Activated B cell treated with CpG ODN at 0.5 μM for 24 hours (primary cell): ENCODE measurements at regions not wholly inside any gene's neighbourhood (a gene's known extent, or its start where the extent isn't known, plus 50 kb on each side); places are given as distances from the start of the nearest gene placed in this dataset.

Source experiments
- ATAC-seq: fragments of 200-7000 bp; cut with Tn5 transposase; one replicate; pipeline ENCODE4 v1.10.0; 2021; ENCODE audit warnings: low read depth, mild to moderate bottlenecking, moderate library complexity
- CTCF ChIA-PET: fragments of 350-600 bp; sonication (Branson Sonifier 250); formaldehyde crosslinking; loops from one replicate; lab custom pipeline; 2021; ENCODE audit warnings: antibody characterized with exemption; lab: Charles Lee
- POLR2A ChIA-PET: fragments of 350-600 bp; sonication (Branson Sonifier 250); formaldehyde crosslinking; loops from one replicate; lab custom pipeline; 2021; ENCODE audit warnings: antibody characterized with exemption; lab: Charles Lee
- DNase-seq: peaks from one replicate; pipeline ENCODE4 v3.0.0; 2022
- H3K27ac Mint-ChIP-seq: one replicate; pipeline ENCODE4 v1.8.0; 2020; ENCODE audit warnings: mixed read lengths
- H3K27me3 Mint-ChIP-seq: one replicate; pipeline ENCODE4 v1.8.0; 2021; ENCODE audit warnings: mixed read lengths
- H3K36me3 Mint-ChIP-seq: one replicate; pipeline ENCODE4 v1.8.0; 2021; ENCODE audit warnings: low read depth, mixed read lengths
- H3K4me1 Mint-ChIP-seq: one replicate; pipeline ENCODE4 v1.8.0; 2021; ENCODE audit warnings: mixed read lengths
- H3K4me3 Mint-ChIP-seq: one replicate; pipeline ENCODE4 v1.8.0; 2020; ENCODE audit warnings: mild to moderate bottlenecking, mixed read lengths
- H3K9me3 Mint-ChIP-seq: one replicate; pipeline ENCODE4 v1.8.0; 2020; ENCODE audit warnings: mixed read lengths
- intact Hi-C: fragments of 100-400 bp; cut with micrococcal nuclease; formaldehyde crosslinking; loops from one replicate; pipeline ENCODE4 v1.15.1; 2024
- TF ChIP-seq, protein P1 (sequence below): fragments of 200-600 bp; IDR thresholded peaks from one replicate; pipeline ENCODE4 v1.8.0; 2022; ENCODE audit warnings: antibody characterized with exemption, mild to moderate bottlenecking

DNA sequence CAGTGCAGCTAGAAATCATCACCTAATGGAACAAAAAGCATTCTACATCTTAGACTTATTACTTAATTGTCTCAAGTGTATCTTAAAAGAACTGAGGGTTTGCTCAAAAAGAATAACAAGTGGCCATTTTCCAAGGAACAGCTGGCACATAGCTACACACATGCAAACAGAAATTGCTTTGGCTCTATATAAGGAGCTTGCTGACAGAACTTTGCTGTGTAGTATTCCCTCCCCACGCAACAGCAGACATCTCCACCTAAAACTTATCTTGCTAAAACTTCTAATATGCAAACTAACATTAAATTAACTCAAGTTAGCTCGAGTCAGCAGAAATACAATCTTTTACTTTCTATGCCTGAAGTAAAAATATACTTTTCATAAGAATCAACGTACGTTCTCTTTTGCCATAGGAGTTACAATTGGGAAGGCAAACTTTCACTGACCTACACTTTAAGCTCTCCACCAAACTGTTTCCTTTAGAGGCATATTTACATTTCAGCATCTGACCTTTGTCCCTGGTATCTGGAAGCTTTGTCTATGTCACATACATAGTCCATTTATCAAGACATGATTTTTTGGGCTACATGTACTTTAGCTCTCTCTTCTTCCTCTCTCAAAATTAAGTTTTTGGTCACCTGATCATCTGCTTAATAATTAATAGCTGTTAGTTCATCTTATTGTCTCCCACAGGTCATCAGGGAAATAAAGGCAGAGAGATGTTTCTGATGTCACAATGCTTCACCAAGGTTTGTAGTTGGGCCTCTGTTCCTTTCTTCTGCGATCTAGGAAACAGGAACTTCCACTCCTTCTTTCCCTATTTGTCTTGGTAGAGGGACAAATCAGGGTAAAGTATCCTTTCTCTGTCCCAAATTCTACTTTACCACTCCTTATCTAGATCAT, 163.4 kb upstream of the AGTR1 start:
- H3K27ac Mint-ChIP-seq = no peak overlapping the region
- intact Hi-C loops = no loop called here
- no peaks in the 10 kb centered on the region for H3K27me3 Mint-ChIP-seq
- H3K9me3 Mint-ChIP-seq = no peaks in the 10 kb centered on the region
- ChIA-PET POLR2A (no interaction called here), CTCF (no interaction called here)
- no peak overlapping the region for H3K4me3 Mint-ChIP-seq
- no peak for ATAC-seq
- TF ChIP-seq, protein P1, sequence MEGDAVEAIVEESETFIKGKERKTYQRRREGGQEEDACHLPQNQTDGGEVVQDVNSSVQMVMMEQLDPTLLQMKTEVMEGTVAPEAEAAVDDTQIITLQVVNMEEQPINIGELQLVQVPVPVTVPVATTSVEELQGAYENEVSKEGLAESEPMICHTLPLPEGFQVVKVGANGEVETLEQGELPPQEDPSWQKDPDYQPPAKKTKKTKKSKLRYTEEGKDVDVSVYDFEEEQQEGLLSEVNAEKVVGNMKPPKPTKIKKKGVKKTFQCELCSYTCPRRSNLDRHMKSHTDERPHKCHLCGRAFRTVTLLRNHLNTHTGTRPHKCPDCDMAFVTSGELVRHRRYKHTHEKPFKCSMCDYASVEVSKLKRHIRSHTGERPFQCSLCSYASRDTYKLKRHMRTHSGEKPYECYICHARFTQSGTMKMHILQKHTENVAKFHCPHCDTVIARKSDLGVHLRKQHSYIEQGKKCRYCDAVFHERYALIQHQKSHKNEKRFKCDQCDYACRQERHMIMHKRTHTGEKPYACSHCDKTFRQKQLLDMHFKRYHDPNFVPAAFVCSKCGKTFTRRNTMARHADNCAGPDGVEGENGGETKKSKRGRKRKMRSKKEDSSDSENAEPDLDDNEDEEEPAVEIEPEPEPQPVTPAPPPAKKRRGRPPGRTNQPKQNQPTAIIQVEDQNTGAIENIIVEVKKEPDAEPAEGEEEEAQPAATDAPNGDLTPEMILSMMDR = no peak
- H3K4me1 Mint-ChIP-seq = no peaks in the 10 kb centered on the region
- H3K36me3 Mint-ChIP-seq = no peaks in the 10 kb centered on the region
- no peak for DNase-seq

DNA sequence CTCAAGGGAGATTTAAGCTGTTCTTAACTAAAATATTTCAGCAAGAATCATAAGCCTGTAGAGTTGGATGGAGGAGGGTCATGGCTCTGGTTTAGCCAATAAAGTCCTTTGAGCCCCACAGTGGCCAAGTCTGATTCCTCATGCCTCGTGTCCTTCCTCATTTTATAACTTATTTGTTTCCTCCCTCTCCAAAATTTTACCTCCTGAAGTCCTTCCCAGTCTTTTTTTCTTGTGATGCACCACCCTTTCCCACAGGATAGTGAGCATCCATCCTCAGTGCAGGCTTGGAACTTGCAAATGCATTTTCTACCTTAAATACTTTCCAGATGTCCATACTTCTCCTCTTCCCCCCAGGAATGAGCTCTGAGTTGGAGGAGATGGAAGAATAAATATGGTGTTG, 162.7 kb upstream of the AGTR1 start:
- no peak for ATAC-seq
- no peak overlapping the region for H3K4me3 Mint-ChIP-seq
- CTCF ChIA-PET = no interaction called here

DNA sequence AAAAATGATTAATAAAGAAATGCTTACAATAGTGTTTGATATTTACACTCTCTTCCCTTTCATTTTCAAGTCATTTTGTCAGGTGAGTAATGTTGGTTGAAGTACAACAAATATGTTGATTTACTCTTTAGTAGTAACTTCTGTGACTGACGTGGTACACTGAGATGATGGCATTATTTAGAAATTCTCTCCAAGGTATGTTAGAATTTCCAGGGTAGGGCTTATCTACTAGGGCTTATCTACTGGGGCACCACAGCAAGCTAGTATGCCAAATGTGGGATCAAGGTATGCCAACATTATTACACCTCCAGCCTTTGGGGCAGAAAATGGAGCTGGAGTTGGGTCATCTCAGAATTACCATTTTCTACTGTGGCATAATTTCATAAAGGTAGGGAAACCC, 157.4 kb upstream of the AGTR1 start:
- H3K27me3 Mint-ChIP-seq = no peaks in the 10 kb centered on the region
- POLR2A ChIA-PET = no interaction called here
- CTCF ChIA-PET = no interaction called here
- no peaks in the 10 kb centered on the region for H3K9me3 Mint-ChIP-seq
- ATAC-seq (no peak), DNase-seq (no peak)
- no peak overlapping the region for H3K27ac Mint-ChIP-seq
- no peaks in the 10 kb centered on the region for H3K36me3 Mint-ChIP-seq
- intact Hi-C loops = no loop called here
- no peaks in the 10 kb centered on the region for H3K4me1 Mint-ChIP-seq
- no peak overlapping the region for H3K4me3 Mint-ChIP-seq
- TF ChIP-seq, protein P1 = no peak

More for the DNA sequence above, 162.7 kb upstream of the AGTR1 start:
- TF ChIP-seq, protein P1 = no peak
- Mint-ChIP-seq H3K27ac (no peak overlapping the region), H3K4me1 (no peaks in the 10 kb centered on the region), H3K9me3 (no peaks in the 10 kb centered on the region), H3K27me3 (no peaks in the 10 kb centered on the region), H3K36me3 (no peaks in the 10 kb centered on the region)
- intact Hi-C loops = no loop called here
- DNase-seq = no peak
- POLR2A ChIA-PET = no interaction called here

DNA sequence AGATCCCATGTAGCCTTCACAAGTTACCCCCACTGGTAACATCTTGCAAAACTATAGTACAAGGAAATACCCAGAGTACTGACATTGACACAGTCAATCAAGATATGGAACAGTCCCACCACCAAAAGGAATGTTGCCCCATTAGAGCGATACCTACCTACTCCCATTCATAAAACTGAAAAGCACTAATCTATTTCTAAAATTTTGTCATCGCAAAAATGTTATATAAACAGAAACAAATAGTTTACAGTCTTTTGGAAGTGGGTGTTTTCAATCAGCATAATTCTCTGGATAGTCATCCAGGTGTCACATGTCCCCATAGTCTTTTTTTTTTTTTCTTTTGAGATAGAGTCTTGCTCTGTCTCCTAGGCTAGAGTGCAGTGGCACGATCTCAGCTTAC, 156.9 kb upstream of the AGTR1 start:
- H3K4me1 Mint-ChIP-seq = no peaks in the 10 kb centered on the region
- H3K27me3 Mint-ChIP-seq = no peaks in the 10 kb centered on the region
- H3K9me3 Mint-ChIP-seq = no peaks in the 10 kb centered on the region
- TF ChIP-seq, protein P1 = no peak
- DNase-seq (no peak), ATAC-seq (no peak)
- intact Hi-C loops = no loop called here
- ChIA-PET CTCF (no interaction called here), POLR2A (no interaction called here)
- H3K4me3 Mint-ChIP-seq = no peak overlapping the region
- no peak overlapping the region for H3K27ac Mint-ChIP-seq
- no peaks in the 10 kb centered on the region for H3K36me3 Mint-ChIP-seq

DNA sequence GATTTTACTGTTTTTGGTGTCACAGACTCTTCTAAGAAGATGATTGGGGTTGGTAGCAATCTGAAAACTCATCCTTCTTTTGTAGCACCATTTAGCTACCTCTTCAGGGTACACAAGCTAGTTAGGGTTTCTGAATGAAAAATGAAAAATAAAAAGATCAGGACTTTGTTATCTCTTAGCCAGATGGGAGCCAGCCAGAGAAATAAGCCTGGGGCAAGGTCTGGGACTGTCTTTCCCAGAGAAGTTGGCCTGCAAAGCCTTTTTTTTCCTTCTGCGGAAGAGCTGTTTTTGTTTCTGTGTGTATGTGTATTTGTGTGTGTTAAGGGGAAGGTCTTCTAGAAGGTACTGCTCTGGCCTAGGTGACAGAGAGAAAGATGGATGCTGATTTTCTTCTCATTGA, 150.7 kb upstream of the AGTR1 start:
- ChIA-PET POLR2A (no interaction called here), CTCF (no interaction called here)
- ATAC-seq (no peak), DNase-seq (no peak)
- H3K27me3 Mint-ChIP-seq = no peaks in the 10 kb centered on the region
- H3K36me3 Mint-ChIP-seq = no peaks in the 10 kb centered on the region
- H3K4me1 Mint-ChIP-seq = no peaks in the 10 kb centered on the region
- no peaks in the 10 kb centered on the region for H3K9me3 Mint-ChIP-seq
- H3K4me3 Mint-ChIP-seq = no peak overlapping the region
- intact Hi-C loops = no loop called here
- no peak overlapping the region for H3K27ac Mint-ChIP-seq
- TF ChIP-seq, protein P1 = no peak
